ENCODE measurements at regions not wholly inside any gene's neighbourhood (a gene's known extent, or its start where the extent isn't known, plus 50 kb on each side); places are given as distances from the start of the nearest gene placed in this dataset.

GRCh38 chr3:81947359-81947758, 185.9 kb upstream of the GBE1 start:
- CTCF ChIA-PET, result no interaction called here
- Histone ChIP-seq H3K27me3 (ENCODE audit: low read length) (no peaks in the 10 kb centered on the region), H3K9me2 (replicated peaks; ENCODE audit: low read length) (no peaks in the 10 kb centered on the region), H4K20me1 (ENCODE audit: low read length) (no peaks in the 10 kb centered on the region), H3K36me3 (ENCODE audit: low read depth, low read length) (no peaks in the 10 kb centered on the region), H3K9me3 (ENCODE audit: low read length) (peaks cover 5% of the 10 kb centered on the region; the same call in 1 of the 2 replicates), H3K4me1 (ENCODE audit: insufficient read depth, low read length) (no peaks in the 10 kb centered on the region), H2AFZ (ENCODE audit: low read length) (no peak overlapping the region), H3K27ac (ENCODE audit: low read length) (no peak overlapping the region), H3K4me2 (ENCODE audit: low read length) (no peak overlapping the region), H3F3A (ENCODE audit: low read length, unreplicated experiment) (no peaks in the 10 kb centered on the region), H3K79me2 (ENCODE audit: low read length) (no peaks in the 10 kb centered on the region), H3K9ac (ENCODE audit: low read length) (no peak overlapping the region), H3K4me3 (ENCODE audit: low read length) (no peak overlapping the region)
- intact Hi-C loops (cut with micrococcal nuclease), result no loop called here
- POLR2A ChIA-PET (ENCODE audit: unreplicated experiment), result no interaction called here
- TF ChIP-seq EZH2phosphoT487 (IDR thresholded peaks at IDR 0.05; ENCODE audit: borderline replicate concordance, low read length), result no peak
- no peak for TF ChIP-seq EZH2 (IDR thresholded peaks at IDR 0.05; ENCODE audit: low read length, unreplicated experiment)
- no peak for TF ChIP-seq CTCF (conservative IDR thresholded peaks at IDR 0.05; ENCODE audit: low read depth, low read length)
- peak; percentile 29 for DNase-seq
- no TSS peak for BruUV-seq (replicated peaks)
- ATAC-seq, result no peak

- Histone ChIP-seq H3K9ac (ENCODE audit: low read length) (no peak overlapping the region), H3K27ac (ENCODE audit: low read length) (no peak overlapping the region), H4K20me1 (ENCODE audit: low read length) (no peaks in the 10 kb centered on the region), H3K9me2 (replicated peaks; ENCODE audit: low read length) (no peaks in the 10 kb centered on the region), H3K79me2 (ENCODE audit: low read length) (no peaks in the 10 kb centered on the region), H3K9me3 (ENCODE audit: low read length) (no peaks in the 10 kb centered on the region), H3K27me3 (ENCODE audit: low read length) (no peaks in the 10 kb centered on the region), H3F3A (ENCODE audit: low read length, unreplicated experiment) (no peaks in the 10 kb centered on the region), H3K36me3 (ENCODE audit: low read depth, low read length) (no peaks in the 10 kb centered on the region), H2AFZ (ENCODE audit: low read length) (no peak overlapping the region), H3K4me3 (ENCODE audit: low read length) (no peak overlapping the region), H3K4me2 (ENCODE audit: low read length) (no peak overlapping the region), H3K4me1 (ENCODE audit: insufficient read depth, low read length) (no peaks in the 10 kb centered on the region)
- DNase-seq (no peak), ATAC-seq (no peak)
- TF ChIP-seq CTCF (conservative IDR thresholded peaks at IDR 0.05; ENCODE audit: low read depth, low read length) (no peak), EZH2phosphoT487 (IDR thresholded peaks at IDR 0.05; ENCODE audit: borderline replicate concordance, low read length) (no peak), EZH2 (IDR thresholded peaks at IDR 0.05; ENCODE audit: low read length, unreplicated experiment) (no peak)
- ChIA-PET CTCF (no interaction called here), POLR2A (ENCODE audit: unreplicated experiment) (no interaction called here)
- no TSS peak for BruUV-seq (replicated peaks)
- intact Hi-C loops (cut with micrococcal nuclease), result no loop called here
Measured at GRCh38 chr3:81938681-81939080, 177.2 kb upstream of the GBE1 start.

GRCh38 chr3:81936817-81937216, 175.4 kb upstream of the GBE1 start:
- Histone ChIP-seq H3K9me3 (ENCODE audit: low read length) (no peaks in the 10 kb centered on the region), H3K4me1 (ENCODE audit: insufficient read depth, low read length) (no peaks in the 10 kb centered on the region), H2AFZ (ENCODE audit: low read length) (no peak overlapping the region), H3K27me3 (ENCODE audit: low read length) (no peaks in the 10 kb centered on the region), H3K9me2 (replicated peaks; ENCODE audit: low read length) (no peaks in the 10 kb centered on the region), H3F3A (ENCODE audit: low read length, unreplicated experiment) (no peaks in the 10 kb centered on the region), H3K4me3 (ENCODE audit: low read length) (no peak overlapping the region), H3K4me2 (ENCODE audit: low read length) (no peak overlapping the region), H3K9ac (ENCODE audit: low read length) (no peak overlapping the region), H4K20me1 (ENCODE audit: low read length) (no peaks in the 10 kb centered on the region), H3K79me2 (ENCODE audit: low read length) (no peaks in the 10 kb centered on the region), H3K27ac (ENCODE audit: low read length) (no peak overlapping the region), H3K36me3 (ENCODE audit: low read depth, low read length) (no peaks in the 10 kb centered on the region)
- ChIA-PET POLR2A (ENCODE audit: unreplicated experiment) (interaction anchor here (0.6 kb wide), 1 partner anchor 106 kb away, joined by 4 read pairs; no protein-coding TSS in a partner anchor), CTCF (no interaction called here)
- DNase-seq (no peak), ATAC-seq (no peak)
- intact Hi-C loops (cut with micrococcal nuclease), result no loop called here
- BruUV-seq (replicated peaks), result no TSS peak
- TF ChIP-seq CTCF (conservative IDR thresholded peaks at IDR 0.05; ENCODE audit: low read depth, low read length) (no peak), EZH2phosphoT487 (IDR thresholded peaks at IDR 0.05; ENCODE audit: borderline replicate concordance, low read length) (no peak), EZH2 (IDR thresholded peaks at IDR 0.05; ENCODE audit: low read length, unreplicated experiment) (no peak)

All from PC-3 (cell line).